Chondrocyte (in vitro differentiated cells): ENCODE measurements at regions not wholly inside any gene's neighbourhood (a gene's known extent, or its start where the extent isn't known, plus 50 kb on each side); places are given as distances from the start of the nearest gene placed in this dataset.

Source experiments
- DNase-seq: peaks from one replicate; pipeline ENCODE4 v3.0.0; 2021; ENCODE audit warnings: mixed read lengths, low spot score
- H3K27ac Mint-ChIP-seq: one replicate; pipeline ENCODE4 v1.8.0; 2021; ENCODE audit warnings: mild to moderate bottlenecking, moderate library complexity, mixed read lengths; ENCODE audit not compliant: unreplicated experiment
- H3K27me3 Mint-ChIP-seq: 2 replicates; pipeline ENCODE4 v1.8.0; 2021; ENCODE audit warnings: low read depth, mixed read lengths
- H3K36me3 Mint-ChIP-seq: 2 replicates; pipeline ENCODE4 v1.8.0; 2021; ENCODE audit warnings: low read depth, mixed read lengths
- H3K4me1 Mint-ChIP-seq: 2 replicates; pipeline ENCODE4 v1.8.0; 2021; ENCODE audit warnings: low read depth, mild to moderate bottlenecking, mixed read lengths
- H3K4me3 Mint-ChIP-seq: one replicate; pipeline ENCODE4 v1.8.0; 2021; ENCODE audit warnings: mild to moderate bottlenecking, moderate library complexity, mixed read lengths; ENCODE audit not compliant: unreplicated experiment
- H3K9me3 Mint-ChIP-seq: 2 replicates; pipeline ENCODE4 v1.8.0; 2021; ENCODE audit warnings: low read depth, mixed read lengths
- CTCF ChIP-seq: fragments of 200-600 bp; sonication (generic); IDR thresholded peaks from 2 replicates; pipeline ENCODE4 v1.5.0; 2021; ENCODE audit warnings: antibody characterized with exemption, mild to moderate bottlenecking, moderate library complexity

GRCh38 chr13:39866722-39867121, 211.3 kb downstream of the COG6 start:
- Mint-ChIP-seq H3K4me3 (no peak overlapping the region), H3K27ac (no peak overlapping the region)
- no peak for TF ChIP-seq CTCF

GRCh38 chr13:39867807-39868206, 212.3 kb downstream of the COG6 start:
- H3K27ac Mint-ChIP-seq, result no peak overlapping the region
- H3K27me3 Mint-ChIP-seq, result no peaks in the 10 kb centered on the region
- H3K4me1 Mint-ChIP-seq, result no peaks in the 10 kb centered on the region
- DNase-seq, result no peak
- no peaks in the 10 kb centered on the region for H3K36me3 Mint-ChIP-seq
- no peak for TF ChIP-seq CTCF
- no peak overlapping the region for H3K4me3 Mint-ChIP-seq
- H3K9me3 Mint-ChIP-seq, result peaks cover 4% of the 10 kb centered on the region

More at GRCh38 chr13:39866722-39867121, 211.3 kb downstream of the COG6 start:
- no peaks in the 10 kb centered on the region for H3K36me3 Mint-ChIP-seq
- no peaks in the 10 kb centered on the region for H3K4me1 Mint-ChIP-seq
- H3K27me3 Mint-ChIP-seq, result no peaks in the 10 kb centered on the region
- DNase-seq, result no peak
- peaks cover 4% of the 10 kb centered on the region for H3K9me3 Mint-ChIP-seq

GRCh38 chr13:39870197-39870747, 214.8 kb downstream of the COG6 start:
- TF ChIP-seq CTCF, result no peak
- Mint-ChIP-seq H3K9me3 (peaks cover 4% of the 10 kb centered on the region), H3K27ac (no peak overlapping the region), H3K4me3 (no peak overlapping the region), H3K4me1 (peaks cover 3% of the 10 kb centered on the region), H3K27me3 (no peaks in the 10 kb centered on the region), H3K36me3 (no peaks in the 10 kb centered on the region)
- no peak for DNase-seq

- Mint-ChIP-seq H3K9me3 (peaks cover 4% of the 10 kb centered on the region), H3K27me3 (no peaks in the 10 kb centered on the region), H3K4me3 (no peak overlapping the region), H3K27ac (no peak overlapping the region), H3K36me3 (no peaks in the 10 kb centered on the region), H3K4me1 (peaks cover 17% of the 10 kb centered on the region)
- no peak for DNase-seq
- no peak for TF ChIP-seq CTCF
These were observed 219.0 kb downstream of the COG6 start for GRCh38 chr13:39874331-39875053.

- Mint-ChIP-seq H3K9me3 (peaks cover 4% of the 10 kb centered on the region), H3K27me3 (no peaks in the 10 kb centered on the region), H3K27ac (peak overlapping the region; percentile 65), H3K4me3 (no peak overlapping the region), H3K4me1 (peaks cover 20% of the 10 kb centered on the region), H3K36me3 (no peaks in the 10 kb centered on the region)
- no peak for DNase-seq
- no peak for TF ChIP-seq CTCF
These were observed 219.9 kb downstream of the COG6 start for GRCh38 chr13:39875111-39875987.
